Suppressor macrophage (primary cell): ENCODE measurements at regions not wholly inside any gene's neighbourhood (a gene's known extent, or its start where the extent isn't known, plus 50 kb on each side); places are given as distances from the start of the nearest gene placed in this dataset.
"Not testable (repeated sequence)": the region's sequence is repeated elsewhere in the genome, so short reads cannot be mapped to it uniquely, and the experiment has no call there.

Source experiments
- DNase-seq, 4 experiments: peaks; one replicate each; pipeline ENCODE4 v3.0.0-alpha.2; 2020 to 2022

DNA sequence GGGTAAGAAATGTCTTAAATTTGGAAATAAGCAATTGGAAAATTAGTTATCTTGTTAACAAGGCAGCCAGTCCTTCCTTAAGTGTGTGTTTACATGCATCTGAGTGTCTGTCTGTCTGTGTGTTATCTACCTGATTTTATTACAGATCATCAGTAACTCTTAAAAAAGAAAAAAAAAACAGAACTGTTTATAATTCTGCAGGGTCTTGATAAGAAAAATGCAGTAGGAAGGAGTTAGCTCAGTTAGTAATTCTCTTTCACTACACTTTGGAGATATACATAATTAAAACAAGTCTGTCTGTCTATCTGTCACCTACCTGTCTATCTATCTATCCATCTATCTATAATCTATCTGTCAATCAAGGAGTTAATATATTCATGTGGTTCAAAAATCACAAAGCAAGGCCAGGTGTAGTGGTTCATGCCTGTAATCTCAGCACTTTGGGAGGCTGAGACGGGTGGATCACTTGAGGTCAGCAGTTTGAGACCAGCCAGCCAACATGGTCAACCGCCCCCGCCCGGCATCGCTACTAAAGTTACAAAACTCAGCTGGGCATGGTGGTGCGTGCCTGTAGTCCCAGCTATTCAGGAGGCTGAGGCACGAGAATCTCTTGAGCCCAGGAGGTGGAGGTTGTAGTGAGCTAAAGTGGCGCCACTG, 135.5 kb upstream of the SGO1 start:
- no peak for DNase-seq

DNA sequence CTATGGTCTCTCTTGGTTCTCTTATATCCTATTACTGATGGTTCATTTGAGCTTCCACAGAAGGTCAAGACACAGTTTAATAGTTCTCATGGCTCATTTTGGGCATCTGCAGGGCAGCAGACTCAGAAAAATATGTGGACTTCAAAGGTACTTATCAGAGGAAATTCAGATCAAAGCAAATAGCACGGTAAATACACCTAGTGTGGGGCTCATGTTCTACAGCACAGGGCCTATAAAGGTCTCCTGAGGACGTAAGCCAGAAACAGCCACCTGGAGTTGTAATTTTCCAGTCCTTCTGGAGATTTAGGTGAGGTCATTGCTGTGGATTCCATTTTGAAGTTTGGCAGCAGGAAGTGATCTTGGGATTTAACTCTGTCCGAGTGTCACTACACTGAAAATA, 134.5 kb upstream of the SGO1 start:
- no peak for DNase-seq

DNA sequence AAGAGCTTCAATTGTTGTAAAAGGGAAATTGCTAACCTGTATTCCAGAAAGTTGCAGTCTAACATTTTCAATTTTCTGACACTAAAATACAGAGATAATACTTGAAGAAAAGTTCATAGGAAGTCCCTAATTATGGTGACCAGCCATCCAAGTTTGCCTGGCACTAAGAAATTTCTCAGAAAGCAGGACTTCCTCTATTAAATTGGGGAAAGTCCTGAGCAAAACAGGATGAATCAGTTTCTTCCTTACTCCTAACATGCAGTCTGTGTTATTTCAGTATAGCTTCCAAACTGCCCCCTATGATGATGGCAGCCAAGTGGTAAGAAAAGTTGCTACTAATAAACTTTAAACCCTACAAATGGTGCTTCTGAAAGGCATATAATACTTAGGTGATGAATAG, 133.5 kb upstream of the SGO1 start:
- peak in 3 of 4 experiments; percentile 4 to 24 (median 22) for DNase-seq

- DNase-seq: no peak
Measured at GRCh38 chr3:20317616-20318015, 131.6 kb upstream of the SGO1 start.

DNA sequence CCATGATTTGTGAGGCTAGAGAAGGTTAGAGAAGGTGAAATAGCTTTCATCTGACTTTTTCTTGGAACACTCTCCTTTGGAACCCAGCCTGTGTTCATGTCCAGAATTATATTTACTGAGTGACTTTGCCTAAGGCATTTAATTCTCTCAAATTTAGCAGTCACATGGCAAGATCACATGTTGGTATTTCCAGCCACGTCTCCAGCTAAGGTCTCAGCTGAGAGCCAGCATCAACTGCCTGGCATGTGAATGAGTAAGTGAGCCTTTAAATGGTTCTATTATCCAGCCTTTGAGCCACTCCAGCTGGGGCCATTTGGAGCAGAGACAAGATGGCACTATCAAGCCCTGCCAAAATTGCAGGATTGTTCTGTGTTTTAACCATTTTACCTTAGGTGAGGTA, 130.2 kb upstream of the SGO1 start:
- DNase-seq: no peak

DNA sequence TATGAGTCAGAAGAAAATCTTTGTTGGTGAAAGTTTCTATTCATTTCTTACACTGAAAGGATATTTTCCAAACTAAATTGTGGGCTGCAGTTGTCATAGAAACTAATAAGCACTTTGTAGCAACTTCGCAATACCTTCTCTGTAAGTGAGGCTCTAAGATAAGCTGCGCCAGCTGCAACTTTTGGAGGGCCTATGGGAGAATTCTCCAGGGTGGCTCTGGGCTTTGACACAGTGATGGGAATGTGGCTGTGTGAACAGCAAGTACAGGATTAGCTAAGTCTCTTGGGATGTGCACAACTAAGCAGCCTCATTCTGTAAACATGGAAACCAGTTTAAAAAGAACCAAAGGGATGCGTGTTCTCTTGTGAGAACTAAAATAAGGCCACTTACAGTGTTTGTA, 124.6 kb upstream of the SGO1 start:
- DNase-seq: no peak

- DNase-seq: peak; percentile 20 to 64 (median 41)
Measured at GRCh38 chr3:20307383-20307782, 121.4 kb upstream of the SGO1 start.

- DNase-seq: no peak
Measured at GRCh38 chr3:20305647-20306046, 119.6 kb upstream of the SGO1 start.

- DNase-seq: no peak
Measured at GRCh38 chr3:20302766-20303165, 116.8 kb upstream of the SGO1 start.

- DNase-seq: no peak
Measured at GRCh38 chr3:20288050-20288449, 102.0 kb upstream of the SGO1 start.

- DNase-seq: peak in 3 of 4 experiments; percentile 3 to 21 (median 13)
Measured at GRCh38 chr3:20280257-20280656, 94.3 kb upstream of the SGO1 start.

DNA sequence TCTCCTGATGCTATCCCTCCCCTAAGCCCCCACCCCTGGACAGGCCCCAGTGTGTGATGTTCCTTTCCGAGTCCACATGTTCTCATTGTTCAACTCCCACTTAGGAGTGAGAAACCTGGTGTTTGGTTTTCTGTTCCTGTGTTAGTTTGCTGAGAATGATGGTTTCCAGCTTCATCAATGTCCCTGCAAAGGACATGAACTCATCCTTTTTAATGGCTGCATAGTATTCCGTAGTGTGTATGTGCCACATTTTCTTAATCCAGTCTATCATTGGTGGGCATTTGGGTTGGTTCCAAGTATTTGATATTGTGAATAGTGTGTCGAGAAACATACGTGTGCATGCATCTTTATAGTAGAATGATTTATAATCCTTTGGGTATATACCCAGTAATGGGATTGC, 80.0 kb upstream of the SGO1 start:
- not testable (repeated sequence) for DNase-seq

DNA sequence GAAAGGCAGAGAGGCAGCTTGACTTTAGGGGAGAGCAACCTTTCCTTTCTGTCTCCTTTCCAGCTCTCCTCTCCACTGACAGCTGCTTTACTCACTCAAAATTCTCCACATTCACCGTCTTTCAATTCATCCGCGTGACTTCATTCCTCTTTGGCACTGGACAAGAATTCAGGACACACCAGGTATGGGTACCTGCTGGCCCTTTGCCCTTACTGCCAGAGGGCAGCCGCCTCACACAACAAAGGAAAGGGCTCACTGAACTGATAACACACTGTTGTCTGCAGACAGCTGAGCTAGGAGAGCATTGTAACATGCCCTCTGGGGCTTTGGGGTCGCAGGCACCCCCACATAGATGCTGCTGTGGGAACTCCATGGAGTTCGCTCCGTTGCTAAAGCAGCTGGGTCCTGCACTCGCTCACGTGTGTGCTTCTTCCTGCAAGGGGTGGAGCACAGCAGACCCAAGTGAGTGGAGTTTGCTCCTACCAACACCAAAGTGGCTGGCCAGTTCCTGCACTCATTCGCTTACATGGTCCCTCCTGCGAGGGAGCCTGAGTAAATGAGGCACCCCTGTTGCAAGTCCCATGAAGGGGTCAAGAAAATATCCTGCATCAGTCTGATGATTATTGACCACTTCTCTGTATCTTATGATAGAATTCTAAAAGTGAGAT, 79.0 kb upstream of the SGO1 start:
- no peak for DNase-seq

DNA sequence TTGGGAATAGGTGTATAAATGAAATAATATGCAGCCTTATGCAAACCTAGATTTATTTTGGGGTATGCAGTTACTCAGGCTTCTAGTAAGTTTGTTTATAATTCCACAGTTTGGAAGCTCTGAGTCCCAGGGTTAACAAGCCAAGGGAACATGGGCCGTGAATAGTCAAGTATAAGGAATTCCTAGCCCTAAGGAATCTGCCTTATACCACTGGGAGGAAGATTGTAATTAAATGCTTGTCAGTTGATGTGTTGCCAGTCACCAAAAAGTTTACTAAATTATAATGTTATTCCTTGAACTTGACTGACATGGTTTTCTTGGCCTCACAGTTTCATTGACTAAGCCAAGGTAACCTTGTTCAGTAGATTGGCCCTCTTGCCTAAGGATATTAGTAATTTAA, 72.4 kb upstream of the SGO1 start:
- DNase-seq: no peak

DNA sequence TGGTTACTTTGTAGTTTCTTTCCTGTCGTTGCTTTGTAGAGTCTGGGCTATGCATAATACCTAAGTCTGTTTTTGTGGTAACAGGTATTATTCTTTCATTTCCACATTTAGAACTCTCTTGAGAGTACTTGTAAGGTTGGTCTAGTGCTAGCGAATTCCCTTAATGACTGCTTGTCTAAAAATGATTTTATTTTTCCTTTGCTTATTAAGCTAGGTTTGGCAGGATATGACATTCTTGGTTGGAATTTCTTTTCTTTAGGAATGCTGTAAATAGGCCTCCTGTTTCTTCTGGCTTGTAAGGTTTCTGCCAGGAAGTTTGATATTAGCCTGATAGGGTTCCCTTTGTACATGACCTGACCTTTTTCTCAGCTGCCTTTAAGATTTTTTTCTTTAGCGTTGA, 70.1 kb upstream of the SGO1 start:
- no peak for DNase-seq

DNA sequence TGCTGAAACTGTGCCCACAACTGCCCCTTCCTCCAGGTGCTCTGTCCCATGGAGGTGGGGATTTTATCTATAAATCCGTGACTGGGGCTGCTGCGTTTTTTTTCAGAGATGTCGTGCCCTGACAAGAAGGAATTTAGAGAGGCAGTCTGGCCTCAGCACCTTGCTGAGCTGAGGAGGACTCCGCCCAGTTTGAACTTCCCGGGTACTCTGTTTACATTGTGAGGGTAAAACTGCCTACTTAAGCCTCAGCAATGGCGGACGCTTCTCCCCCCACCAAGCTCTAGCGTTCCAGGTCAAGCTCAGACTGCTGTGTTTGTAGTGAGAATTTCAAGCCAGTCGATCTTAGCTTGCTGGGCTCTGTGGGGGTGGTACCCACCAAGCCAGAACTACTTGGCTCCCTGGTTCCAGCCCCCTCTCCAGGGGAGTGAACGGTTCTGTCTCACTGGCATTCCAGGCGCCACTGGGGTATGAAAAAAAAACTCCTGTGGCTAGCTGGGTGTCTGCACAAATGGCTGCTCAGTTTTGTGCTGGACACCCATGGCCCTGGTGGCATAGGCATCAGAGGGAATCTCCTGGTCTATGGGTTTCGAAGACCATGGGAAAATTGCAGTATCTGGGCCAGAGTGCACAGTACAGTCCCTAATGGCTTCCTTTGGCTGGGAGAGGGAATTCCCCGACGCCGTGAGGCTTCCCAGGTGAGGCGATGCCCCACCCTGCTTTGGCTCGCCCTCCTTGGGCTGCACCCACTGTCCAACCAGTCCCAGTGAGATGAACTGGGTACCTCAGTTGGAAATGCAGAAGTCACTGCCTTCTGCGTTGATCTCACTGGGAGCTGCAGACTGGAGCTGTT, 68.5 kb upstream of the SGO1 start:
- DNase-seq: no peak

DNA sequence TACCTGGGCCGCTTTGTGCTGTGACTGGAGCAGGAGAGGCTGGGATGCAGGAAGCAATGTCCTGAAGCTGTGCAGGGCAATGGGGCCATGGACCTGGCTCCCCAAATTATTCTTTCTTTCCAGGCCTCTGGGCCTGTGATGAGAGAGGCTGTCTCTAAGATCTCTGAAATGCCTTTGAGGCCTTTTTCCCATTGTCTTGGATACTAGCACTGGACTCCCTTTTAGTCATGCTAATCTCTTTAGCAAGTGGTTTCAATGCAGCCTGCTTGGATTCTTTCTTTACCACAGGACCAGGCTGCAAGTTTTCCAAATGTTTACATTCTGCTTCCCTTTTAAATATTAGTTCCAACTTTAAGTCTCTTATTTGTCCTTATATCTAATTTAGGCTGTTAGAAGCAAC, 64.8 kb upstream of the SGO1 start:
- no peak for DNase-seq

- DNase-seq: no peak
Measured at GRCh38 chr3:20250314-20250713, 64.3 kb upstream of the SGO1 start.

- DNase-seq: no peak
Measured at GRCh38 chr3:20246662-20247061, 60.7 kb upstream of the SGO1 start.

DNA sequence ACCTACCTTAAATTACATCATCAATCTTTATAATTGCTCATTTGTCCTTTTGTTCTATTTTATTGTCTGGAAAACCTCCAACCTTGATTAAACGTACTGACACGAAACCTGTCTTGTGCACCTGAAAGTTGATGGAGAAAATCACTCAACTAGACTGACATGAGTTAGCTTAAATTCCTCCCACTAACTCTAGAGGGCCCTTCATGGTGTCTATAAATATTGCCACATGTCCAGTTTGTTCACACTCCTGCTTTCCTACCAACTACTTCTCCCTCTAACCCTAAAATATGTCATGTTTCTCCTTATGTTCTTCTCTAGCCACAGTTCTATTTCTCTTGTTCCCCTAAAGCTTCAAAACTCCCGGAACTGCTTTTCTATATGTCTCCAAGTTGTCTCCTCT, 59.8 kb upstream of the SGO1 start:
- DNase-seq: no peak

DNA sequence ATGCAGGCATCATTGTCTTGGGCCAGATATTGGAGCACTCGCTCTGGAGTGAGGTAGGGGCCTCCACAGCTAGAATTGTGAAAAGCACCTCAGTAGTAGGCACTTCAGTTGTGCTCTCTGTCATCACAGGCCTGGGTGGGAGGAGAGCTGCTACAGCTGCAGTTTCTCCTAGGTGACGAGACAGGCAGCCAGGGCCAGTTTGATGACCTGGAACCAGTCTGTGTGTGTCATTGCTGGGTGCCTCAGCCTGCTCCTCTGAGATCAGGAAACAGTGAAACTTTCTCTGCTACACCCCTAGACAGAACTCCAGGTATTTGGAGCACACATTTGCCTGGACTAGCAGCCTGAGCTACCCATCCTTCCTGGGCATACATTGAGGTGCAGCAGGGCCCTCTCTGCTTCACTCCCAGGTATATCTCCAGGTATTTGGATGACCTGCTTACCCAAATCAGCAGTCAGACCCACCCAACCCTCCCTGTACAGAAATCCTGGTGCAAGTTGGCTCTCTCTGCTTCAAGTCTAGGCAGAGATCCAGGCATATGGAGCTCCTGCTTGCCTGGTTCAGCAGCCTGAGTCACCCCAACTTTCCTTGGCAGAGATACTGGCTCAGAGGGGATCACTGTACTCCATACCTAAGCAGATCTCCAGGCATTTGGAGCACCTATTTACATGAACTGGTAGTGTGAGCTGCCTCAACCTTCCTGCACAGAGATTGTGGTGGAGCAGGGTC, 54.3 kb upstream of the SGO1 start:
- DNase-seq: no peak

- not testable (repeated sequence) for DNase-seq
Measured at GRCh38 chr3:20238199-20238598, 52.2 kb upstream of the SGO1 start.

GRCh38 chr3:20236603-20237002, 50.6 kb upstream of the SGO1 start:
- no peak for DNase-seq
